ENCODE measurements at regions not wholly inside any gene's neighbourhood (a gene's known extent, or its start where the extent isn't known, plus 50 kb on each side); places are given as distances from the start of the nearest gene placed in this dataset.

DNA sequence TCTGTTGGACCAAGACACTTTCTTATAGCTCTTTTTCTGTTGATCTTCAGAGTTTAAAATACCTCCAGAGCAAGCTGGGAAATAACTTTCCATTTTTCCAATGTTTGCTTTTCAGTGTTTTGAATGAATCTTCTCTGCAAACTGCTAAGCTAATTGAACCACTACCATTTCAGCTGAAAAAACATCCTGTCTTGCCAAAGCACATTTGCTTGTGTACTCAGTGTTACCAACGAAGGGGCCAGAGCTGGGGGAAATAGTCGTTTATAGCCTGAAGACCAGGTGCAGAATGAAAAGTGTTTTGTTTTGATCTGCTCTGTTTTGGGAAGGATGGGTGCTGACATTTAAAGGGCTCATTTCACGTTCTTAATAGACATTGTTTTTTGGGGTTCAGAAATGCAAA lies 88.4 kb upstream of the CLNK start:
- TF ChIP-seq, protein P1, sequence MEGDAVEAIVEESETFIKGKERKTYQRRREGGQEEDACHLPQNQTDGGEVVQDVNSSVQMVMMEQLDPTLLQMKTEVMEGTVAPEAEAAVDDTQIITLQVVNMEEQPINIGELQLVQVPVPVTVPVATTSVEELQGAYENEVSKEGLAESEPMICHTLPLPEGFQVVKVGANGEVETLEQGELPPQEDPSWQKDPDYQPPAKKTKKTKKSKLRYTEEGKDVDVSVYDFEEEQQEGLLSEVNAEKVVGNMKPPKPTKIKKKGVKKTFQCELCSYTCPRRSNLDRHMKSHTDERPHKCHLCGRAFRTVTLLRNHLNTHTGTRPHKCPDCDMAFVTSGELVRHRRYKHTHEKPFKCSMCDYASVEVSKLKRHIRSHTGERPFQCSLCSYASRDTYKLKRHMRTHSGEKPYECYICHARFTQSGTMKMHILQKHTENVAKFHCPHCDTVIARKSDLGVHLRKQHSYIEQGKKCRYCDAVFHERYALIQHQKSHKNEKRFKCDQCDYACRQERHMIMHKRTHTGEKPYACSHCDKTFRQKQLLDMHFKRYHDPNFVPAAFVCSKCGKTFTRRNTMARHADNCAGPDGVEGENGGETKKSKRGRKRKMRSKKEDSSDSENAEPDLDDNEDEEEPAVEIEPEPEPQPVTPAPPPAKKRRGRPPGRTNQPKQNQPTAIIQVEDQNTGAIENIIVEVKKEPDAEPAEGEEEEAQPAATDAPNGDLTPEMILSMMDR (IDR thresholded peaks at IDR 0.05; ENCODE audit: control extremely low read depth in 1 of 3, insufficient read depth in 1 of 3, low read depth in 1 of 3, low read length in 3 of 3), result no peak
- TF ChIP-seq NRF1 (IDR thresholded peaks at IDR 0.05; ENCODE audit: low read depth, low read length), result no peak
- no peak for TF ChIP-seq TBP (IDR thresholded peaks at IDR 0.05; ENCODE audit: low read depth, low read length)
- no peak for TF ChIP-seq CBX5 (IDR thresholded peaks at IDR 0.05; ENCODE audit: low read depth, low read length)
- TF ChIP-seq RXRA (IDR thresholded peaks at IDR 0.05; ENCODE audit: insufficient read depth, low read depth, low read length), result no peak
- TF ChIP-seq POLR2A (IDR thresholded peaks at IDR 0.05; ENCODE audit: control extremely low read depth in 1 of 2, low read depth in 2 of 2, low read length in 2 of 2), result no peak
- no peak for TF ChIP-seq TAF1 (IDR thresholded peaks at IDR 0.05; ENCODE audit: low read depth, low read length)
- no peak for TF ChIP-seq BRCA1 (IDR thresholded peaks at IDR 0.05; ENCODE audit: low read depth, low read length)
- no peak for TF ChIP-seq SP1 (IDR thresholded peaks at IDR 0.05; ENCODE audit: low read depth, low read length)
- no peak for TF ChIP-seq USF2 (IDR thresholded peaks at IDR 0.05; ENCODE audit: low read length)

Data from H1 (cell line).